GM18498 (cell line): ENCODE measurements at regions not wholly inside any gene's neighbourhood (a gene's known extent, or its start where the extent isn't known, plus 50 kb on each side); places are given as distances from the start of the nearest gene placed in this dataset.

Experiments used
- ATAC-seq: cut with Tn5 transposase; IDR thresholded peaks from one replicate; pipeline ENCODE4 v1.9.1; 2021; ENCODE audit warnings: mild to moderate bottlenecking, moderate library complexity; ENCODE audit not compliant: unreplicated experiment

DNA sequence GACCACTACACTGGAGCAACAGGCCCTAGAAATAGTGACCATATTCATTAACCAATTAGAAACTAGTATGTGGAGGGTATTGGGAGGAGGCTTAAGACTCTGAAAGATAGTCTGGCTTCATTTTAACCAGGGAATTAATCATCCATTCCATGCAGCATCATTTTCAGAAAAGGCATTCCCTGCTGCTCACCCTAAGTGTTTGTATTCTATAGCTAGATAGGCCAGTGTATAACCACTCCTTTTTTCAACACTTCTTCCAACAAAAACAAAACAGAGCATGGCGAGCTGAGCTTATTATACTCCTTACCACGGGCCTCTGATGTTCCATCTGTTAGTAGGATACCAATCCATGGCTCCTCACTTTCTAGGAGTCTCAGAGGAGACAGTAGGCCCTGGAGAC is 112.0 kb upstream of the PKDCC start:
- ATAC-seq = no peak

DNA sequence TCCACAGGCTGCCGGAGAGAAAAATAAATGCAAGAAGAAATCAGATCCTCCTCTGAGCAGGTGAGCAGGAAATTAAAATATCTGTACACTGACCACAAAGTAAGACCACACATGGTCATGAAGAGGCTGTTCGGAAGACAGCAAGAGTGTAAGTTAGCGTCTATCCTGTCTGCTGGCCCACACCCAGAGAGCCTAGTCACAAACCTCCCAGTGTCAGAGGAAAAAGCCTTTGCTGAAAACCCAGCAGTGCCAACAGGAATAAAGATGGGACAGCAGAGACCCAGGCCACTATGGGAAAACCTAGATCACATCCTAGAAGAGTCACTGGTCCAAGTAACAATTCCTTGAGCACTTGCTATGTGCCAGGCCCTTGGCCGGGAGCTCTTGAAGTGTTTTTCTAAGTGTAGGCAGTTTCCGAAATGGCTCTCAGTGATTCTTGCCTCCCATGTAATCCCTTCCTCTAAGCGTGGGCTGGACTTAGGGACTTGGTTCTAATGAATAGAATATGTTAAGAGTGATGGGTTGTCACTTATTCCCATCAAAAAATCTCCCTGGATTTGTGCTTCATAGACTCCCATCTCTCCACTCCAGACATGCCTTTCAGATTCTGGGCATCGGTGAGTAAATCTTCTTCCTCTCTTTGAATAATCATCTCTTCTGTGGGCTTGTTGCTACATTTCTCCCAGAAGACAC is 110.9 kb upstream of the PKDCC start:
- no peak for ATAC-seq

DNA sequence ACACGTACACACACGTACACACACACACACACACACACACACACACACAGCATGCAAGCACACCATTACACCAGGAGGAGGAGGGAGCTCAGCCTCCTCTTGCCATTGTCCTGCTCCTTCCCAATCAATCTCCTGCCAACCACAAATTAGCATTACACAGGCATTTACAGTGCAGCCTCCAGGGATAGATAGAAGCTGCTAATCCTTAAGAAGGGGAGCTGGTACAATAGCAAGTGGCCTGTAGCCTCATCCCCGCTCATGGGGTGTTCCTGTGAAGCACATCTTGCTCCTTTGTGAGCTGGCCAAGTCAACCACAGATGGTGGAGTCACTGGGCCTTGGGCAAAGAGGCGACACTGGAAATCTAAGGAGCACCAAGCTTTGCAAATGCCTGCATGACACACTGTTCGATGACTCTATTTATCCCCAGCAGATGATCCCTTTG is 110.3 kb upstream of the PKDCC start:
- no peak for ATAC-seq

DNA sequence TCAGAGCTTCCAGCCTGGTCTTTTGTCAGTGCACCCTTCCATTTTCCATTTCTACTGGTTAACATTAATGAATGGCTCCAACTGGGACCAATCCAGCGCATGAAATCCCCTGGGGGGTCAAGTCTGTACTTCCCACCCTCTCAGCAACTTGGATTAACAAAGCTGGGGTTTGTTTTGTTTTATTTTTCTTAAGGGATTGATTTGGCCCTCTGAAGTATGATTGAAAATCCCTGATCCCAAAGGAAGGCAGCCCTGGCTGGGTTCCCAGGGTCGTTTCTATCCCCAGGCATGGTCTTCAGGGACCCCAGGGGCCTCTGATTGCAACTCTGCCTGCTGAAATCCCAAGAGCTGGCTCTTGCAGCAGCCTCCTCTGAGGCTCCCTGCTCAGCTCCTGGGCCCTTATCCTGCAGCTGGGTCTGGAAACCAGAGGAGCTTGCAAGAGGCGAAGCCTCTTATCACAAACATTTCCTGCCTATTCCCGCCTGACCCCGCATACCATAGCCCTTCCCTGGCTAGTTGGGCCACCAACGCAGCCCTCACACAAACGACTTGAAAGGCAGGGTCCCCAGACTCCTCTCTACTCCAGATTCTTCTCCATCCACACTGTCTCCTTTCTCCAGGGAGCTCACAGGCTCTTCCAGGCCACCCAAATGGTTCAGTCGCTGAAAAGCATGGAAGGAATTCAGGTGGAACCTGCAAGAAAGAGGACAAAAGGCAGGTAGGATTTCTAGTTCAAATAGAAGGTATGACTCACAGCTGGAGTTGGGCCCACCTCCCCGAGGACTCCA is 109.7 kb upstream of the PKDCC start:
- ATAC-seq = no peak

DNA sequence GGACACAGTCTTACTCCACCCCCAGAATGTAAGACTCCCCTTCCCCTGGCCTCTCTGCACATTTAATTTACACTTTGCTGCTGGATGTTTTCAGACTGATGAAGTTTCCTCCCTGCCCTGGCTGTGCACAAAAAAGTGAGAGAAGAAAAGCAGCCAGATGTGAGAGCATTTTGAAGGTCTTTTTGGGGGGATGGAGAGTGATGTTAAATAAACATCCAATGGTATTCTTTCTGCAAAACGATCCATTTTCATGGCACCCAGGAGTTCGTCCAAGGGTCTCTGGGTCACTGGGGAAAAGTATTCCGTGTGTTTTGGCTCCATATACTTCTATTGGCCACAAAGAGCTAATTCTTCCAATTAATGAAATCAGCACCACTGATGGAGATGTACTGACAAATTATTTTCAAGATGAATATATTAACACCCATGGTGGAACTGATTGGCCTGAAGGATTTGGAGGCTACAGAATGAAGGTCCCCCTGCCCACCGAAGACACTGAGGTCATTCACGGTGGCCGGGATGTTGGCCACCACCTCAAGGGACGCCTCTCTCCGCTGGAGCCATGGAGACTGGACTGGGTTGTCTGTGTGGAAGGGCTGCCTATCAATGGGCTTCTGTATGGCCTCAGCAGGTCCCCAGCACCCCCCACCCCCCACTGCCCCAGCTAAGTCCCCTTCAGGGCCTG is 107.6 kb upstream of the PKDCC start:
- no peak for ATAC-seq

DNA sequence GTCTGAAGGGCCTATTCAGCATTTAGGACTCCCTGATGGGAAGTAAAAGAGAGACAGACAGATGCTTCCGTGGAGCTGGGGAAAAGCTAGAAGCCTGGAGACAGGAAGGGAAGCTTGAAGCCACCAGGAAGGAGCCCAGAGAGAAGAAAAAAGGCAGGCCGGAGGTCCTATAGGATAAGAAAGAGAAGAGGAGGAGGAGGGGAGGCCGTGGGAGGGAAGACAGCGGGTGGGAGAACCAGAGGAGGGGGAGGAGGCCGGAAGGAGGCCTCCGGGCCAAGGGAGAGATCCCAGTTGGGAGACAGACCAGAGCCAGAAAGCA is 107.1 kb upstream of the PKDCC start:
- ATAC-seq = no peak

DNA sequence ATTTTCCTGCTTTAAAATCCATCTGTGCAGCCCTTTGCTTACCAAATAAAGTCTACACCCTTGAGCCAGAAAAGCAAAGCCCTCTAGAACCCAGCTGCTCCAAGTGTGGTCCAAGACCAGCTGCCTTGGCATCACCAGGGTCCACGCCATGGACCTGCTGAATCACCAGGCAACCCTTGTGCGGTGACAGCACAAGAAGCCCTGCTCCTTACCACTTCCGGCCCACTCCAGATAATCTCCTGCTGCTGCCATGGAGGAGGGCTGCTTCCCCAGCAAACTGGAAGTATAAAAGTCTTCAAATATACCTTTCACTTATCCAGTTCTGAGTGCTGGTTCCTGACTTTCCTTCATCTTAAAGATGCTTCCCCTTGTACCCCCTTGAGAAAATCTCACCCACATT is 106.0 kb upstream of the PKDCC start:
- no peak for ATAC-seq

DNA sequence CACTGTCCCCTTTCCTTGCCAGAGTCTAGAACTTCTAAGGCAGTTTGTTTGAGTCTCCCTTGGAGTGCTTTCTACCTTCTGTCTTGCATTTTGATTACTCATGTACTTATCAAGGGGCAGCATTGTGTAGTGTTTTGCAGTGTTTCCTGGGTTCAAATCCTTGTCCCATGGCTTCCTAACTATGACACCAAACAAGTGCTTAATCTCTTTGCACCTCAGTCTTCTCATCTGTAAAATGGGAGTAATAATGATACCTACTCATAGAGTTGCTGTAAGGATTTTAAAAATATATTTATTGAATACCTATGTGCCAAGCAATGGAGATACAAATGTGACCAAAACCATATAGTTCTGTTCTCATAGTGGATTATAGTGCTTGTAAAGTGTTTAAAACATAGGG is 105.5 kb upstream of the PKDCC start:
- no peak for ATAC-seq

DNA sequence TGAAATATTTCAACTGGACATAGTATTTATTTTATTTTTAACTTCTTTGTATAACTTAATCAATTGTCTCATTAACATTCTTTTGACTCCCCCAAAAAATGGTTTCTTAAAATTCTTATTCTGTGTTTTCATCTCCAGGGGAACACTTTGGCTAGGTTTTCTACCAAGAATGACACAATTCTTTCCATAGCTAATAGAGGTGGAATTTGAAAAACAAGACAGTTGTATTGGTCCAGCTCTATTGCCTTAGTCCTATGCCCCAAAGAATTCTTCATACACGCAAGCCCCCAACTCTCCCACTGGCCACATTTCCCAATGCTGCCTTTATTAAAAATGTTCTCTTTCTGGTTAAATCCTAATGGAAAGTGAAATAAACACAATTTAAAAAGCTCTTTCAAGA is 104.7 kb upstream of the PKDCC start:
- ATAC-seq = no peak

DNA sequence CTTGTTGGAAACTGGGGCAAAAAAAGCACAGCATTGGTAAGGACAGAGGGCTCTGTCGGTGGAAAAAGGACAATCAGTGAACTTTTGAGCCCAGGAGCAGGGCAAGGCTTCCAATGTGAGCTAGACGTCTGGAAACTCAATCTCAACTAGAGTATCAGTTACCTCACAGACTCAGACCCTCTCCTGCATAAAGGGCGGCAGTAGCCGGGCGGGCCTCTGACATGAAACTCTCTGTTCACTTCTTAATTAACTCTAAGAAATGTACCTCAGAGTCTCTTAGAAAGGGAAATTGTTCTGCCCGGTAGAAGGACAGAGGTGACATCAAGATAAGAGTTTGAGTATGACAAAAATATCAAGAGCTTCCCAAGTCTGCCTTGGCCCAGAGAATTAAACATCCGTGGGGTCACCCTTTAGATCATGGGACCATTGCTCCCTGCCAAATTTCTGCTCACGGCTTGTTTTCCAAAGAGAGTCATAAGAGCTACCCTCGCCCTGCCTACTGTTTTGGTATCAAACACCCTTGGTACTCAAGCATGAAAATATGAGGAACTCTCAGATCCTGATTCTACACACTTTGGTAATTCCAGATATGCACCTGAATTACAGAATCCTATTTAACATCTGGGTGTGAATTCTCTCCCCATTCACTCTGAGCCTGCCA is 103.5 kb upstream of the PKDCC start:
- no peak for ATAC-seq

DNA sequence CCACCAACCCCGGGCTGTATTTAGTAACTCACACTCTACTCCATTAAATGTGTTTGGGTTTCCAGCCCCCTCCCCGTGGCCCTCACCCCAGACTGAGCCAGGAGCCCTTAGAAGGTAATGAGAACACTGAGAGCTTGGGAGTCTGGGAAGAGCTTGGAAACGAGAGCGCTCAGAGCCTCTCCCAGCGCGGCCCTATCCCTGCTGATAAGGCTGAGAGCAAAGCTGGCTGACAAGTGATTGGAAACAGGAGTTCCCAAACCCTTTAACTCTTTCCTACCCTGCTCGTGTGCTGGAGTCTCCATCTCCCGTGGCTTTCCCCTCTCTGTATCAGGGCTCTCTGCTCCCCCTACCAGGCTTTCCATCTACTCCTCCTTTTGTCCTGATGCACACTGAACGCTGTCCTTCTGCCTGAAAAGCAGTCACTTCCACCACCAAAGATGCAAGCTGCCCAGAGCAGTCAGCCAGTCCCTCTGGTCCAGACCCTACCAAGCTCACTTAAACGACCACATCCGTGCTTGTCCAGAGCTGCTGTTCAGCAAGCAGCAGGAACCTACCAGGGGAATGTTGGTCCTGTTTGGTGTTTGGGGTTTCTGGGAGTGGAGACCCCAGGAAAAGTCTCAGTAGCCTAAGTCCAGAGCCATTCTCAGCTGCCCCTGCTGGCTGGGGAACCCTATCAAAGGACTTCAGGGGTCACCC is 100.0 kb upstream of the PKDCC start:
- ATAC-seq = no peak

DNA sequence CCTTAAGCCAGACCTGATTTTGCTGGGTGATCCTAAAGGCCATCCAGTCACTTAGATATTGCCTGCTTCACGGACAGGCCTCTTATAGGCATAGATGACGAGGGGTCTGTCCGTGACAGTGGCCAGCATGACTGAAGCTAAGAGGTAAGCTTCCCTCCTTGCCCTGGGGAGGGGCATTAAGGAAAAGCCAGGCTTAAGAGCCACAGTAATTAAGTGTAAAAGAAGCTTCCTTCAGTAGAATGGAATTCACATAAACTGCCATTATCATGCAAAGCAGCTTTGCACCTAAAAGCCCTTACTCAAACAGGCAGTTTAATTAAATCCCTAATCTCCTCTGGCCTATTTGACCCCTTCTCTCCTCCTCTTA is 99.4 kb upstream of the PKDCC start:
- ATAC-seq = no peak

DNA sequence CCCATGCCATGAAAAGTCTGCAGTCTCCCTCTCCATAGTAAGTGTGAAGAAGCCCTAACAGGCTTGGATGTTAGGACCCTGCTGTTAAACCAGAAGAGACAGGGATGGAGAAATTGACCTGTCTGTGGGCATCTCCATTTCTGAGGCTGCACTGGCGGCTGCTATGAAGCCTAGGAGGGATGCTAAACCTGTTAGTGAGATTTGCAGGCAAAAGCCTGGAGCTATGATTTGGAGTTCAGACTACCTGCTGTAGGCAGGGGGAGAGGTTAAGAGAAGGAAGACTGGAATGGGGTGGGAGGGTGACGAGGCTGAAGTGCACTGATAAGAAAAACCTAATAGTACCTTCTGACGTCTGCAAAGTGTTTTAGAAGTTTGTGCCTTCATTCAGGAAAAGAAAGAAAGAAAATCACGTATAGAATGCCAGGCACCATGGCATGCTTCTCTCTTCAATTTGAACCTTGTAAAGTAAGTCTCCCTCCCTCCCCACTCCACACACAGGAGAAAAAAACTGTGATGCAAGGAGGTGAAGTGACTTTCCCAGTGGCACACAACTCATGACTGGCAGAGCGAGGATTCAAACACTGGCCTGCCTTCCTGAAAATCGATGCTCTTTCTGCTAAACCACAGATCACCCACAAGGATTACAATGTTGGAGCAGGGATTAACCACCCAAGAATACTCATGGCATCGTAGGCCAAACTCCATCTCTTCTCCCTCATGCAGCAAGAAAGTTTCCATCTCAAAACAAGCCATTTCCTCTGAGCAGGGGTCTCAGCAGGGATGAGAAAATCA is 98.5 kb upstream of the PKDCC start:
- ATAC-seq = no peak

DNA sequence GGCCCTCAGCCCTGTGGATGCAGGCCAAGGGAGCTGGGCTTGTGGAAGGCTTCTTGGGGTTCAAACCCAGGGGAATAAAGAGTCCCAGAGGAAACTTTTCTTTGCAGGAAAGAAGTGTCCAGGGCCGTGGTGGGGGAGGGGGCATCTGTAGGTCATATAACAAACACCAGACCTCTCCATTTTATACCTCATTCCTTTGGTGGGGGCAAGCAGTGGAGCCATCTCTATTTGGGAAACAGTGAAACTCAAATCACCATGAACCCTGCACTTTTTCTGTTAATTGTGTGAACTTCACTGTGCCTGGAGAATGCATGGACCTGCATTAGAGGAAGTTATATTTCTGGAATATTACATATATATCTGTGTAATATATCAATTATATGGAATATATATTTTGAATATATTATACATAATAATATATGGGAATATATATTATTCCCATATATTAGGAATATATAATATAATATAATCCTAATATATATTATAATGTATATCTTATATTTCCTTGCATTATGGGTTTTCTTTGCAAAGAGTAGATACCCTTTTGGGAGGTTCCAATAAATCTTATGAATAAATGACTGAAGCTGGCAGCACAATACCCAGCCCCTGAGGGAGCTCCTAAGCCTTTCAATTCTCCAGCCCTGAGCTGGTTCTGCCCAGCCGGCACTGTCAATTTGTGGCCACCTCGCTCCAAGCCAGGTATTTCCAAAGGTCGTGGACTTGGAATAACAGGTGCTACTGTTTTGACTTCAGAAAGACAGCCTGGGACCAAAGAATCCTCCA is 97.7 kb upstream of the PKDCC start:
- ATAC-seq = no peak

DNA sequence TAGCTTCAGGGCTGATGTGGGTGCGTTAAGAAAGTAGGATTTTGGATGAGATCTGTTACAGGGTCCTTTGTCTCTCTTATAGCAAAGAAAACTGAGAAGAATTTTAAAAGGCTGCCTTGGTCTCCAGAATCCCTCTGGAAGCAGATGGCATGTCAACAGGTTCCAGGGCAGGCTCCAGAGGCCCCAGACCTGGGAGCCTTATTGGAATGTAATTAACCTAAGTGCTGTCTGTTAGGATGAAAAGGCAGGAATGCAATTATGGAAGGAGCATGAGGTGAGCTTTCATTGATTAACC is 97.2 kb upstream of the PKDCC start:
- ATAC-seq = no peak

DNA sequence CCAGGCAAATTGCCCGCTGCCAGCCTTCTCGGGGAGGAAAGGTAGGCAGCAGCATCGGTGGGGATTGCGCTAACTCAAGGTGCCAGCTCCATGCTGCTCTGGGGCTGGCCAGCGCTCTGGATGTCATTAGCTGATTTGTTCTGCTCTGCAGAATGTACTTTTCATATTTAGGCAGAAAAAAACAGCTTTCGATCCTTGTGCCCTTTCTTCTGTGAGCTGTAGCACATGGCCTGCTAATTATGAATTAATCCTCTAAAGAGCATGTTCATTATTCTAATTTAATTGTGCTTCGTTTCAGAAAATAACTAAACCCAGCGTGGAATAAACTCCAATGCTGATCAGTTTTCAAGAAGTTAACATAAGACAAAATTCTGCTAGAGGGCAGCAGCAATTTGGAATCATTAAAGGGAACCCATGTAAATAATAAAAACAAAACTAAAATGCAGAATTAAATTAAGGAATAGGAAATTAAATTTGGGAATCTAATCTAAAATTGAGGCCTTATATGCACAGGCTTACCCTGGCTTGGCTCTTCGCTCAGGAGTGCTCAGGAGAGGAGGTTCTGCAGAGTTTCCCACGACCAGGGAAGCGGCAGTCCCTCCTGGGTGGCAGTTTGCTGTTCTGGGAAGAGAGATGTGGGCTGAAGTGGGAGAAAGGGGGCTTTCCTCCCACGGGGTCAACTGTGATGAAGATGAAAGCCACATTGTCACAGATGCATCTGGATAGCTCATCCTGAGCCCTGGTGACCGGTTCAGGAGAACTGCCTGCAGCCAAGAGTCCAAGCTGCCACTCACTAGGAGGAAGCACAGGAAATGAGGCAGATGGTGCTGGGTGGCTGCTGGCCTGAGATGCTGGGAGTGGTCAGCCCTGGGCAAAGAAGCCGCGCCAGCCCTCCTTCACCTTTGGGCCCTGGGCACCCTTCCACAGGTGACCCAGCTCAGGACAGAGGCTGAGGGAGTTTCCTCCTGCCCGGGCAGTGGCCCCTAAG is 93.2 kb upstream of the PKDCC start:
- ATAC-seq = no peak

DNA sequence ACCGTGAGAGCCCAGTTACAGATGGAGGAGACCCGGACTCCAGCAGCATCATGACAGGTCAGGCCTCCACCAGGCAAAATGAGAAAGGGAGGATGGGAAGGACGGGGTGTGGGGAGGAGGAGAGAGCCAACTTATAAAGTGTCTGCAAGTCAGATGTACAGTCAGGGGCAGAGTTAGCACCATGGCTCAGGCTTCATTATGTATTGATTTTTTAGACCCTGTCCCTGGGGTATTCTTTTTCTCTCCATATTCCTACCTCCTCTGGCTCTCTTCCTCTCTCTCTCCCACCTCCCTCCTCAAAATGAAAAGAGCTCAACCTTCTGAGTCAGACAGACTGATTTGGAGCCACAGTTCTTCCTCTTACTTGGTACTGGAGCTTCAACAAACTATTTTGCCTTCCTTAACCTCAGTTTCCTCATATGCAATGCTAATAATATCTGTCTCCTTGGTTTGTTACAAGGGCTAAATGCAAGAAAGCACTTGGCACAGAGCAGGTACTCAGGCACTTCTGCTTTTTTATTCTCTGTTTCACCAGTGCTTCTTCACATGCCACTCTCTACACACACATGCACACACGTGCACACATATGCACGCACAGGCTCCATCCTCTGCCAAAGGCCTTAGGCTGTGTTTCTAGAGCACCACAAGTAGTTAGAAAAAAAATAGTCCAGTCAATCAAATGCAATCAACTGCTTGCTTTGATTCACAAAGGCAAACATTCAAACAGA is 92.3 kb upstream of the PKDCC start:
- ATAC-seq = peak; percentile 64

DNA sequence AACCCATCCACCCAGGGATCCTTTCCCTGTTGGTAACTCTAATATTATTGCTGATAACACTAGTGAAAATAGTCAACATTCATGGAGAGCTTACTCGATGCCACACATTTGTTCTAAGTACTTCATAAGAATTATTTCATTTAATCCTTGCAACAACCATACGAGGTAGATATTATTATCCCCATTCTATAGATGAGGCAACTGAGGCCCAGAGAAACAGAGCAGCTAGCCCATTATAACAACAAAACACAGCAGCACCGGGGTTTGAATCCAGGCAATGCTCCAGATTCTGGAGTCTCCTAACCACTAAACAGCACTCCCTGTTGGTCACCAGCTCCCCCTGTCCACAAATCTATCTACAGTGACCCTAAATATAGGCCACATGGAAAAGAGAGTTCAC is 90.4 kb upstream of the PKDCC start:
- no peak for ATAC-seq
